Endometrium (tissue), 2 donors: ENCODE measurements at regions not wholly inside any gene's neighbourhood (a gene's known extent, or its start where the extent isn't known, plus 50 kb on each side); places are given as distances from the start of the nearest gene placed in this dataset.

Experiments used
- FAIRE-seq: peaks from 2 replicates; lab custom pipeline; 2012; peaks lifted over from hg19 to GRCh38; lab: Jason Lieb, UNC
- donor health status: control.
- donor health status: control.

GRCh38 chr4:23741681-23742191, 148.1 kb downstream of the PPARGC1A start:
- no peak for FAIRE-seq

DNA sequence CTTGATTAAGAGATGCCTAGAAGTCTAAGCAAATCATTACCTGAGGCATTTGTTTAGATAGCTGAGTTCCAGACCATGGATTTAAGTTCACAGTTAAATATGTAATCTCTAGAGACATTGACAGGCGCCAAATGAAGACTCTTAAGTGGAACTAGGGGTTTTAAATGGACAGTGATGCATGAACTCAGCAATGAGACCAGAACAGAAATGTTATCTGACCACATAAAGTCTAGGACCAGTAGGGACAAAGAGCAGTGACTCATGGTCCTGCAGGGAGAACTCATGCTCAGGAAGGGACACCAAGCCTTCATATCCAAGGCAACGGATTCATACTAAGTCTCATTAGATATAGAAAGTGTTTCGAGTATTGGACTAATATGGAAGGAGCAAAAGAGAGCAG, 152.3 kb downstream of the PPARGC1A start:
- no peak for FAIRE-seq

GRCh38 chr4:23736466-23736865, 153.4 kb downstream of the PPARGC1A start:
- no peak for FAIRE-seq

DNA sequence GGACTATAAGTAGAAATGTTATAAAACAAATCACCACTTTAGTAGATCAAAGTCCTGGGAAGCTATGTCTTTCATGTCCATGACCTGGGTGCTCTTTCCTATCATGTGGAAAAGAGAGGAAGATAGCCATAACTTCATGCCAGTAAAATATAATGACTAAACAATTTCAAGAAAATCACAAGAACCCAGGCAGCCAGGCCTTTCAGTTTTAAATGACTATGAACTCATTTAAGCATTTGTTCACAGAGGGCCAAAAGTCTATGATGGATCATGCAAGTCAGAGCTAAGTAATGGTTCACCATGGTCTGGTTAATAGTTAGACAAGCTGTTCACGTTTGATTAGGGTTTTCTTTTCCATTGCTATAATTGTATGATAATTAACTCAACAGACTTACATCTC, 155.8 kb downstream of the PPARGC1A start:
- FAIRE-seq, result no peak

DNA sequence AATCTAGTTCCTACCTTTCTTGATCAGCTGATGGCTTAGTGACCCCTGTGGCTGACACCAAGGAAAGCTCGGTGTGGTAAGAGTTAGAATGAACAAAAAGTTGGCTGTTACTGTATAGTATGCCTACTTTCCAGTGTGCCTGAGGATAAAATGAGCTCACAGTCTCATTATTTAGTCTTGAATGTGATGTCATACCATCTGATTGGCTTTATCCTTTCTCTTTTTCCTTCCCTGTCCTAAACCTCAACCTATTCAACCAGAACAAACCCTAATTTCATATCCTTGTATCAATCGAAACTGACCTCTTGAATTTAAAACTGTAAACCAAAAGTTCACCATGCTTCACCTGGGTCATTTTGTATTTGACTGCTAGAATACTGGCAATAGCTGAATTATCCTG, 156.4 kb downstream of the PPARGC1A start:
- no peak for FAIRE-seq

GRCh38 chr4:23730998-23731397, 158.8 kb downstream of the PPARGC1A start:
- FAIRE-seq, result no peak

DNA sequence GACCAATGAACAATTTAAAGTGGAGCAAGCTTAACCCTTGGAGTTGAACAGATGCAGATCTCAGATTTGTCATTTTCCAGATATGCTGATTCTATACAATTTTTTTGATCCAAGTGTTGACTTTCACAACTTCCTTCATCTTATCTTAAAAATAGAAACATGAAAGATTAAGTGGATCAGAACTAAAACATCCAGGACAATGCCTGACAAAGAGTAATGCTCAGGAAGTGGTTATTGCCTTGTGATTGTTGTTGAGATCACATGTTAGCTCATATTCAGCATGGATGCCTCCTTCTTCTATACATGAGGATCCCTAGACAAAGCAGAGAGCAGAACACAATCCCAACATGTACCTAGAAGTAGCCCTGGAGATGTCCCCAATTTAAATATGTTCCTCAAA, 160.9 kb downstream of the PPARGC1A start:
- no peak for FAIRE-seq

- no peak for FAIRE-seq
Measured at GRCh38 chr4:23728393-23728792, 161.5 kb downstream of the PPARGC1A start.

- no peak for FAIRE-seq
Measured at GRCh38 chr4:23720556-23720955, 169.3 kb downstream of the PPARGC1A start.

DNA sequence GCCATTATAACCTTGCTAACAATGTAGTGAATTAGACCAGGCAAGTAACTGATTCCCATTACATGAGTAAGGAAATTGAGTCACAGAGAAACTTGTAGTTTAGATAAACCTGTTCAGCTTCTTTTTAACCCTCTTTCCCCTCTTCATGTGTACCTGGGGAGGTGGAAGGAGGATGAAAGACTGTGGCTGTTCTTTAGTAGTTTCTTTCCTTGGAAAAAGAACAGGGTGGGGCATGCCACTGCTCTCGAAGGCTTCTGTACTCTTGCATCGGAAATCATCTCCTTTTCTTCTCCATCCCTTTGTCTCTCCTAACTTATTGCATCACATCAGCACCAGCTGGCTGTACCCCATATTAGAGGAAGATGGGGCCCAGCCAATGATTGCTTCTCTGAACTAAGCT, 171.4 kb downstream of the PPARGC1A start:
- FAIRE-seq, result no peak

DNA sequence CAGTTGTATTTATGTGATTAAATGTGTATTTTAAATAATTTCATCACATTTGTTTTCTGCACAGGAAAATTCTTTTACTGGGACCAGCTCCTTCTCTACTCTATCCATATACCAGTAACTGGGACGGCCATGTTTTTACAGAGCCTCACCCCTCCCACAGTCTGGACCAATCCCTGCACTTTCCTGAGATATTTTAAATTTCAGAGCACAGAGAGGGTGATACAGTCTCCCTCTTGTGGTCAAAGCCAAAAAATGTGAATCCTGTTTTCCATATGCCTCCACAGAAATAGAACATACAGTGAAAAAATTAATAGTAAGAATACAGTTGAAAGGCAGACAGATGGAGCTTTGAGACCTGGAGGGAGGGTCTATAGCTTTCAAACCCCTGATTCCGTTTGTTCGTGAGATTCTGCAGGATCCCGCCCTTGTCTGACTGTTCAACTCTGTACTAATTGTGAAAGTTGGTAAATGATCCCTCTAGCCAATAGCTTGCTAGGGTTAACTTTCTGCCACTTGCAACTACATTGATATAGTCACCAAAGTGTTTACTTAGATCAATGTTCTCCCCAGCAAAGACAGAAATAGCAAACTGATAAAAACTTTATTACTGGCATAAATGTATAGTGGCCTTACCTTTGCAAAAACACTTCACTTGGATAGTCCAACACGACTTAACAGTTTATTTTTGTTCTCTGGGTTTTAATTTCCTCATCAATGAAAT, 172.2 kb downstream of the PPARGC1A start:
- no peak for FAIRE-seq

GRCh38 chr4:23710298-23710697, 179.5 kb downstream of the PPARGC1A start:
- no peak for FAIRE-seq

DNA sequence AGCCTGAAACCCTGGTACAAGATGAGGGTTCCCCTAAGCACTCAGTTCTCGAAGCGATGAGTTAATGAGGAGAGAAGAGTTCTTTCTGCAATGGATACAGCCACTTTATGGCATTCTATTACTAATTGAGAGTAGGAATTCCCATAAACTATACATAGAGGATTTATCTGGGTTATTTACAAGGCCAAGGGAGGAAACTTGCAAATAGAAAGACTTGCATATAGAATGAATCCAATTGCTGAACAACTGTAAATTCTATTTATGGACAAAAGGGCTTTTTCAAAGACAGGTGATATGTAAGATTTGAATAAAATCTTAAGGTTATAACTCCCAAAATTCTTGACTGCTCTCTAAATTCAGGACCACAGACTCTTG, 182.2 kb downstream of the PPARGC1A start:
- FAIRE-seq, result no peak

DNA sequence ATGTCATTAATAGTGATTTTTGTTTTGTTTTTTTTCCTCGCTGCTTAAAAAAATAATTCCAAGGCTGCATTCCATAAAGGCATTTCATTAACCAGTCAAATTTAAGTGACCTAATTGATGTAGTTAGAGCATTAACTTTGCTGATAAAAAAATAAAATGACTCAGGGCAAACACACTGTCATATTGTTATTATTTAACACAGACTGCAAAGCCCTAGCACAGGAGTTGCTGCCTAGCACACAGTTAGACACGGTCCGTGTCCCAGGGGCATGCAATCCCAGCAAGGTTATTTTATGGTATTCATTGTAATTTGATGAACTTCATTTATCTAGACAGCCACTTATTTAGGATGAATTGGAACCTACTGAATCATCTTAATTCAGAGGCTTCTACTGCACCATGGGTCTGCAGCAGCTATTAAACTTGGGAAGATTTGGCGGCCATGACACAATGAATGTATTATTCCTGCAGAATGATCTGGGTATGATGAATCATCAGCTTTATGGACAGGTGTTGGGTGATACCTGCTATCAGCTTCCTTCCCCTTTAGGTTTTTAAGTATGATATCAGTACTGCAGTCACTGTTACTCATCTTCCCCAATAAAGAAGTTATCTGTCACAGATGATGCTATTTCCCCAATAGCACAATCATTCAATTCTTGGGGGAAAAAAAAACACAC, 182.7 kb downstream of the PPARGC1A start:
- FAIRE-seq, result no peak

DNA sequence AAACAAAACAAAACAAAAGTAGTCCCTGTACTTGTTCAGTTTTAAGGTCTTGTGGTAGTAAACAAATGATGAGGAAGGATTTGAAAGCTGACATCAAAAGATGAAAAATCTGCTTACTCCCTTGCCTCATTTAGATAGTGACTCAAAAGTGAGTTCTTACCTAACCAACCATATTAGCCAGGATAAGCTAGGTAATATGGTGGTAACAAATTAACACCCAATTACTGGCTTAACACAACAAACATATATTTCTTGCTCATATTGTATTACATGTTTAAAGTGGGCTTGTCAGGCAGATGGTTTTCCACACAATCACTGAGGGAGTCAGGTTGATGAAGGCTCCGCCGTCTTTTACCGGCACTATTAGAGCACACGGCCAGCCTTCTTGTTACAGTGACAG, 189.7 kb downstream of the PPARGC1A start:
- FAIRE-seq, result no peak

DNA sequence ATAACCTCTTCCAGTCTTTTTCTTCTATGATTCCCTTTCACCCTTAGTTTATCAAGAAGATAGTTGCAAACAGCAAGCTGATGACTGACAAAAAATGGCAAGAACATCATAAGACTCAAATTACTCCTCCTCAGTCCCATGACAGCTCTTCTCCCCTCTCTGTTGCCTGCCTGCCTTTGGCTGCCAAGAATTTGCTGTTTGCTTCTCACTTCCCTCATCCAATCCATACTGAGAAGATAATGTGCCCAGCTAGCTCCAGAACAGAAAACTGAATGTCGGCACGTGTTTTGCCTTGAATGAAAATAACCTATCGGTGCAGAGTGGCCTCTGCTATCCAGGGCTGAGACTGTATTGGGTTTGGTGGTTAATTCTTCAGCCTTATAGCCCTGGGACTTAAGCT, 192.1 kb downstream of the PPARGC1A start:
- no peak for FAIRE-seq

GRCh38 chr4:23697001-23697528, 192.8 kb downstream of the PPARGC1A start:
- no peak for FAIRE-seq

- no peak for FAIRE-seq
Measured at GRCh38 chr4:23686169-23686897, 203.5 kb downstream of the PPARGC1A start.

DNA sequence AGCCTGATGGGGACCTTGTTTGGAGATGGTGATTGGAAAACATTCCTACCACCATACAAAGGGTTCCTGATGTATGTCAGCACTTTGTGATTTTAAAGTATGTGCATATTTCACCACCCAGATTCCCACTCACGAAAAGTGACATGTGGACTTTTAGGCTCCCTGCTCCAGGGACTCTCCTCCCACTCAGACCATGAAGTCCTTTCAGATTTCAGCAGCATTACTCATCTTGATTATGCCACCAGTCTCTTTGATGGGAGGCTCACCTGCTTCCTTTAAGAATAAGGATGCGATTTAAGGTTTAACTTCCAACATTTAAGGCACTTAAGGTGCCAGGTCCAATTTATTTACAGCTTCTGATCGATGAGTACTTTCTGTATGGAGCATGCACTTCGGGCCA, 204.4 kb downstream of the PPARGC1A start:
- no peak for FAIRE-seq

DNA sequence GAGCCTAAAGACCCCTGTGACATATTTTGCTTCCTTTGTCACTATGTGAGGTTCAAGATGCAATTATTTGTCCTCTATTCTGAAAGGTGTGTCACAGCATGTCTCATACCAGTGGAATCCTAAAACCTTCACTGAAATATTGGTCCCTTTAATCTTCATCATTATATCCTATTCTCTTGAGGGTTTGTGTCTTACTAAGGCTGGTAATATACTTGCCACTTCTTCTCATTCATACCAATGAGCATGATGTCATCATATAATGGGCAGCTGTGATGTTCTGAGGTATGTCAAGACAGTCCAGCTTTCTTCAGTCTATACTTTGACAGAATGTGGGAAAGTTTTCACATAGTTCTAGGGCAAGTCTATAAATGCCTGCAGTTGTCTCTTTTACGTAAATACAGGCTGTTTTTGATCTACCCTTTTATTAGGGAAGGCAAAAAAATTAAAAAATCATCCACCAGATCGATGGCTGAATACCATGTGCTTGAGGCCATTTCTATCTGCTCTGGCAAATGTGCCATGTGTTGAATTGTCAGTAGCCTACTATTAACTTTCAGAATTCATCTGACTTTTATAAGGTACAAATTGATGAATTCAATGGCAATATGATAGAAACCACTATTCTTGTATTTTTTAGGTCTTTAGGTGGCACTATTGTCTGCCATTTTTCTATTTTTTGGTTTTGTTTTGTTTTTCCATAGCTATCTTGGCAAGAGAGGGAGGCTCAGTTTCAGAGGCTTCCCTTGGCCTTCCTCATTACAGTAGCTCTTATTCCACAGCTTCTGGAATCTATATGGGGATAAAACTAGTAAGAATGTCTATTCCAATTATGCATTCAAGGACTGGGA, 209.0 kb downstream of the PPARGC1A start:
- no peak for FAIRE-seq

DNA sequence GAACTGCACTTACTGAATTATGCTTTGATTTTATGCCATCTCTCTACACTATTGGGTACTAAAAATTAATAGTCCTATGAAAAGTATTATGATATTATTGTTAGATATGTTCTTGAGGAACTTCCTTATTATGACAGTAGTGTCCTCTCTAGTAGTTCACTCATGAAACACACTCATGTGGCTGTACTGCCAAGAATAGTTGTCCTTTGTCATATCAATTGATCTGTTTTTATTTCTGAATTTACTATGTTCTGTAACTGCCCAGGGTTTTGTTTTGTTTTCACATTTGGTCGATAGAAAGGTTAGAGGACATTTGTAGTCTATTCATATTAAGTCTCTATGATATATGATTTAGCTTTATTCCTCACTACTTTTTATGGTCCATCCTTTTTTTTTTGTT, 215.2 kb downstream of the PPARGC1A start:
- no peak for FAIRE-seq

GRCh38 chr4:23667659-23668058, 222.2 kb downstream of the PPARGC1A start:
- no peak for FAIRE-seq
